Tibial nerve (tissue), 4 donors: ENCODE measurements at regions not wholly inside any gene's neighbourhood (a gene's known extent, or its start where the extent isn't known, plus 50 kb on each side); places are given as distances from the start of the nearest gene placed in this dataset.

Experiments used
- DNase-seq, 2 donors: peaks; one replicate each; pipeline ENCODE4 v3.0.0-alpha.2; 2019; ENCODE audit warnings: low spot score in 2 of 2
- H3K27ac ChIP-seq, 4 donors: fragments of 200-600 bp; sonication (generic) in 3 of 4; one replicate each; pipeline ENCODE4 v1.5.1; 2017 to 2019; ENCODE audit warnings: mild to moderate bottlenecking in 1 of 4
- H3K27me3 ChIP-seq, 2 donors: fragments of 200-600 bp; sonication (generic) in 1 of 2; one replicate each; pipeline versions ENCODE4 v1.5.1 to v1.6.0; 2017 to 2019
- H3K36me3 ChIP-seq, 3 donors: fragments of 200-600 bp; sonication (generic); one replicate each; pipeline ENCODE4 v1.5.1; 2018 to 2019
- H3K4me1 ChIP-seq, 4 donors: fragments of 200-600 bp; sonication (generic) in 3 of 4; one replicate each; pipeline ENCODE4 v1.5.1; 2017 to 2019
- H3K4me3 ChIP-seq, 4 donors: fragments of 200-600 bp; sonication (generic) in 3 of 4; one replicate each; pipeline ENCODE4 v1.5.1; 2017 to 2019; ENCODE audit warnings: mild to moderate bottlenecking in 1 of 4, moderate library complexity in 1 of 4
- H3K9me3 ChIP-seq, 4 donors: fragments of 200-600 bp; sonication (generic) in 3 of 4; one replicate each; pipeline ENCODE4 v1.5.1; 2017 to 2019
- CTCF ChIP-seq, 5 experiments: fragments of 200-600 bp in 3 of 5; fragments of 450-650 bp in 2 of 5; sonication (generic) in 3 of 5; IDR thresholded peaks; one replicate each; pipeline ENCODE4 v1.5.1; 2016 to 2019; ENCODE audit warnings: antibody characterized with exemption in 5 of 5, mild to moderate bottlenecking in 3 of 5, moderate library complexity in 2 of 5
- EP300 ChIP-seq, 2 donors: sonication (generic); formaldehyde crosslinking; IDR thresholded peaks; one replicate each; pipeline ENCODE4 v1.6.1; 2017; ENCODE audit warnings: antibody characterized with exemption in 2 of 2, mild to moderate bottlenecking in 1 of 2
- POLR2A ChIP-seq, 2 donors: fragments of 450-650 bp; IDR thresholded peaks; one replicate each; pipeline ENCODE4 v1.6.1; 2017; ENCODE audit warnings: antibody characterized with exemption in 2 of 2, mild to moderate bottlenecking in 2 of 2, moderate library complexity in 2 of 2
- WGBS, 2 donors: methylation state at CpG; one replicate each; pipeline ENCODE4 v1.1.5; 2018; 5-methylcytosine and 5-hydroxymethylcytosine counted together

- TF ChIP-seq EP300 (IDR thresholded peaks at IDR 0.05) (no peak), POLR2A (IDR thresholded peaks at IDR 0.05) (no peak), CTCF (IDR thresholded peaks at IDR 0.05) (no peak)
- H3K4me3 ChIP-seq, result no peak overlapping the region
- H3K27ac ChIP-seq, result no peak overlapping the region
- H3K9me3 ChIP-seq, result no peaks in the 10 kb centered on the region
- H3K27me3 ChIP-seq, result no peaks in the 10 kb centered on the region
- peaks cover 0 to 7% (median 0%) of the 10 kb centered on the region in 4 donors for H3K4me1 ChIP-seq
- DNase-seq, result no peak
- no peaks in the 10 kb centered on the region for H3K36me3 ChIP-seq
- WGBS, 2 donors, result 91 to 93% methylated on average over 3 of the region's 3 CpGs
Measured at GRCh38 chr2:48178611-48179010, 135.9 kb upstream of the FOXN2 start.

- WGBS, 2 donors, result 49 to 52% methylated on average over 5 of the region's 5 CpGs
- DNase-seq, result no peak
- Histone ChIP-seq H3K27ac (no peak overlapping the region), H3K9me3 (no peaks in the 10 kb centered on the region), H3K4me1 (no peaks in the 10 kb centered on the region), H3K4me3 (no peak overlapping the region), H3K27me3 (no peaks in the 10 kb centered on the region), H3K36me3 (no peaks in the 10 kb centered on the region)
- no peak for TF ChIP-seq CTCF (IDR thresholded peaks at IDR 0.05)
- TF ChIP-seq POLR2A (IDR thresholded peaks at IDR 0.05), result no peak
- no peak for TF ChIP-seq EP300 (IDR thresholded peaks at IDR 0.05)
Measured at GRCh38 chr2:48180557-48180956, 133.9 kb upstream of the FOXN2 start.

GRCh38 chr2:48183276-48183675 lies 131.2 kb upstream of the FOXN2 start:
- 91 to 100% methylated on average over 1 of the region's 1 CpG for WGBS, 2 donors
- no peaks in the 10 kb centered on the region for H3K27me3 ChIP-seq
- no peaks in the 10 kb centered on the region for H3K4me1 ChIP-seq
- no peak overlapping the region for H3K27ac ChIP-seq
- DNase-seq, result no peak
- TF ChIP-seq EP300 (IDR thresholded peaks at IDR 0.05), result no peak
- no peak for TF ChIP-seq POLR2A (IDR thresholded peaks at IDR 0.05)
- no peak for TF ChIP-seq CTCF (IDR thresholded peaks at IDR 0.05)
- H3K4me3 ChIP-seq, result no peak overlapping the region
- no peaks in the 10 kb centered on the region for H3K9me3 ChIP-seq
- H3K36me3 ChIP-seq, result no peaks in the 10 kb centered on the region

GRCh38 chr2:48183991-48184390 lies 130.5 kb upstream of the FOXN2 start:
- no peaks in the 10 kb centered on the region for H3K36me3 ChIP-seq
- no peaks in the 10 kb centered on the region for H3K4me1 ChIP-seq
- no peak for TF ChIP-seq CTCF (IDR thresholded peaks at IDR 0.05)
- no peak for TF ChIP-seq POLR2A (IDR thresholded peaks at IDR 0.05)
- TF ChIP-seq EP300 (IDR thresholded peaks at IDR 0.05), result no peak
- H3K9me3 ChIP-seq, result no peaks in the 10 kb centered on the region
- H3K27me3 ChIP-seq, result no peaks in the 10 kb centered on the region
- no peak for DNase-seq
- H3K4me3 ChIP-seq, result no peak overlapping the region
- H3K27ac ChIP-seq, result no peak overlapping the region

GRCh38 chr2:48187503-48187902 lies 127.0 kb upstream of the FOXN2 start:
- H3K36me3 ChIP-seq, result no peaks in the 10 kb centered on the region
- no peak overlapping the region for H3K27ac ChIP-seq
- 96 to 100% methylated on average over 1 of the region's 1 CpG for WGBS, 2 donors
- no peak for TF ChIP-seq EP300 (IDR thresholded peaks at IDR 0.05)
- TF ChIP-seq POLR2A (IDR thresholded peaks at IDR 0.05), result no peak
- no peak for TF ChIP-seq CTCF (IDR thresholded peaks at IDR 0.05)
- no peaks in the 10 kb centered on the region for H3K9me3 ChIP-seq
- H3K4me3 ChIP-seq, result no peak overlapping the region
- no peak for DNase-seq
- H3K27me3 ChIP-seq, result no peaks in the 10 kb centered on the region
- H3K4me1 ChIP-seq, result no peaks in the 10 kb centered on the region
